HG02763 (cell line): ENCODE measurements at regions not wholly inside any gene's neighbourhood (a gene's known extent, or its start where the extent isn't known, plus 50 kb on each side); places are given as distances from the start of the nearest gene placed in this dataset.
"Not testable (repeated sequence)": the region's sequence is repeated elsewhere in the genome, so short reads cannot be mapped to it uniquely, and the experiment has no call there.

Experiments used
- ATAC-seq: cut with Tn5 transposase; IDR thresholded peaks from one replicate; pipeline ENCODE4 v1.9.1; 2021; ENCODE audit warnings: mild to moderate bottlenecking, moderate library complexity; ENCODE audit not compliant: unreplicated experiment

DNA sequence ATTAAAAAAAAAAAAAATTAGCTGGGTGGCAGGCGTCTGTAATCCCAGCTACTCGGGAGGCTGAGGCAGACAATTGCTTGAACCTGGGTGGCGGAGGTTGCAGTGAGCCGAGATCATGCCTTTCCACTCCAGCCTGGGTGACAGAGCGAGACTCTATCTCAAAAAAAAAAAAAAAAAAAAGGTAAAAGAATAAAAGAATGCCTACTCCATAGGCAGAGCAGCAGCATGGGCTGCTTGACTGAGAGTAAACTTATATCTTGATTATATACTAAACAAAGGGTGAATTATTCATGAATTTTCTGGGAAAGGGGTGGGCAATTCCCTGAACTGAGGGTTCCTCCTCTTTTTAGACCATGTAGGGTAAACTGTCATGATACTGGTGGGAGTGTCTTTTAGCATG, 254.4 kb upstream of the RGMA start:
- ATAC-seq: not testable (repeated sequence)

DNA sequence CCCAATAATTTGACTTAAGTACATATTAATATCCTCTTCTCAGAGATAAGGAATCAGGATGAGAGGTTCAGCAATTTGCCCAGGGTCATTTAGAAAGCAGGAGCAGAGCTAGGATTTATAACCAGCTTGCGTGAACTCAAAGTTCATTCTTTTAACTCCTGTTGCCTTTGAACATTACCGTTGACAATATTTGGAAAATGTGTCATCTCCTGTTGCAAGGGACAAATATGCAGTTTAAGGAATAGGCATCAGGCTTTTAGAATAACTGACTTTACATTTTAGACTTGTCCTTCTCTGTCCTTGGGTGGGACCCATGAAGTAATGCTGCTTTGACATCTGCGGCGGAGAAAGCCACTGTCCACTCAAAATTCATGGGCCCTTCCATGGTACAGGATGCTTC, 252.2 kb upstream of the RGMA start:
- no peak for ATAC-seq

DNA sequence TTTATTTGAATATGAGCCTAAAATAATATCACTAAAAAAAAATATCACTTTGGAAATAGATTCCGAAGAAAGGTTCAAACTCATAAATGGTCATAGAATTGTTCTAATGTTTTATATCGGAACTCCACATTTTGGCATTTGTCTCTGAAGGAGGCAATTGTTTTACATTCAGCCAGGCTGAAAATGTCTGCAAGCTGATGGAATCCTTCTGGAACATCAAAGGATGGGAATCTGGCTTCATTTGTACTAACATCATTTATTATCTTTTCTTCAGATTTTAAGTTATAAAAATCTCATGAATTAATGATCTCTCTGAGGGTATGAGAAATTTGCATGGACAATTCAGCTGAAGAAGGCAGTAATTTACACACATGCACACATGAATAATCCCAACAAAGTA, 251.4 kb upstream of the RGMA start:
- ATAC-seq: no peak

DNA sequence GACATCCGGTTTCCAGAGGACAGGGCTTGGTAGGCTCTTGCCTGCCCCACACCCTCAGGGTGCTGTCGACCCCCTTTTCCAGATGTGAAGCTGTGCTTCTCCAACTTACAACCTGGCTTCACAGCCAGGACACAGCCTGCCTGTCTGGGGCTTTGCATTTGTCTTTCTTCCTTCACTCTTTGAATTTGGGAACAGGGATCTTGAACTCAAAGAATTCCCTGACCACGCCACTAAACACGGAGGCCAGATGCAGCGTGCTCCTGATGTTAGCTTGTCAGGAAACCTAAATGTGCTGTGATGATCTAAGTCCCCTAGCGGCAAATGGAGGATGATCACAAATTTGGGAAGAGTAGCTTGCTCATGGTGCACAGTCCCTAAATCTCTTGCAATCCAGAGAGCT, 244.8 kb upstream of the RGMA start:
- ATAC-seq: no peak

DNA sequence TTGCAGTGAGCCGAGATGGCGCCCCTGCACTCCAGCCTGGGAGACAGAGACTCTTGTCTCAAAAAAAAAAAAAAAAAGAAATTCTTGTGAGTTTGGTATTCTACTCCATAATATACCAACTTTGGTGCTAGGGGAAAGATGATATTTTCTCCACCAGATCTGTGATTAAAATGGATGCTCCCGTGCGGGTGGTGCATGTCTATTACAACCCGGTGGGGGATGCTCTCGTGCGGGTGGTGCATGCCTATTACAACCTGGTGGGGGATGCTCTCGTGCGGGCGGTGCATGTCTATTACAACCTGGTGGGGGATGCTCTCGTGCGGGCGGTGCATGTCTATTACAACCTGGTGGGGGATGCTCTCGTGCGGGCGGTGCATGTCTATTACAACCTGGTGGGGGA, 244.1 kb upstream of the RGMA start:
- ATAC-seq: not testable (repeated sequence)

DNA sequence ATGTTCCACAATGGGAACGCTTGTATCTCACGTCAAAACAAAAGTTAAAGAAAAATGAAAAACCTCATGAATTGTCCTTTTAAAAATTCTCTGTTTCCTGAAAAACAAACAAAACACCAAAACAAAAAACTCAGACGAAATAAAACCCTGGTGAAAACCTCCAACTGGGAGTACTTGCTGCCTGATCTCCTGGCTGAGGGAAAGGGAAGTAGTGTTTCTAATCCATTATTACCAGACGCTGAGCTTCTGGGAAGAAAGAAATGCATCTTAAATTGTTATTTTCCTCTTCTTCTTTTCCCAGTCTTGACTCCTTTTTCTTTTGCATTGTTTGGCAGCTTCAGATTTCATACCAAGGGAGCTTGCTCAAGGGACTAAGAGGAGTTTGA, 243.2 kb upstream of the RGMA start:
- no peak for ATAC-seq

DNA sequence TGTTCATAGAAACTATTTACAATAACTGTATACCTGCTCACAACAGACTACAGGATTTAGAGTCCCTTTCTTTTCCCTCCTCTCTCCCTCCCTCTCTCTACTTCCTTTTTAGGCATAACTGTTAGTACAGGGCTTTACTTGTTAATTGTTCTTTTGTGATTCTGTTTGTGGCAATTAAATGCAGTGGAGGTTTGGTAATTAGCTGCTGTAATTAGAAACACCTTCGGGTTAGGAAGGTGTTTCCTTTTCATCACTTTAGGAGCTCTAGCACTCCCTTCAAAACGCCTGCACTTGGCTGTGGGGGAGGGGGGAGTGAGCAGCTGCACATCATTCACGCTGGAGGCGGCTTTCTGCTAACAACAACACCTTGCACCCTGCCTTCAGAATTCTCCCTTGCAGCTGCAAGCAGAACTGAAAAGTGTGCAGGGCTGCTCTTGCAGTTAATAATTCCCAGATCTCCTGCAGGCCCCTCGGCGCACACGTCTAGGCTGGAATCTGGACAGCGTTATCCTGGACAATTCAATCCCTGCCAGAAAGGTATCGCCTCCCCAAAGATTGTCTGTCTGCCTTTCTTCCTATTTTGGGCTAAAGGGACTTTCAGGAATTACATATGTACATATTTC, 242.6 kb upstream of the RGMA start:
- ATAC-seq: no peak

DNA sequence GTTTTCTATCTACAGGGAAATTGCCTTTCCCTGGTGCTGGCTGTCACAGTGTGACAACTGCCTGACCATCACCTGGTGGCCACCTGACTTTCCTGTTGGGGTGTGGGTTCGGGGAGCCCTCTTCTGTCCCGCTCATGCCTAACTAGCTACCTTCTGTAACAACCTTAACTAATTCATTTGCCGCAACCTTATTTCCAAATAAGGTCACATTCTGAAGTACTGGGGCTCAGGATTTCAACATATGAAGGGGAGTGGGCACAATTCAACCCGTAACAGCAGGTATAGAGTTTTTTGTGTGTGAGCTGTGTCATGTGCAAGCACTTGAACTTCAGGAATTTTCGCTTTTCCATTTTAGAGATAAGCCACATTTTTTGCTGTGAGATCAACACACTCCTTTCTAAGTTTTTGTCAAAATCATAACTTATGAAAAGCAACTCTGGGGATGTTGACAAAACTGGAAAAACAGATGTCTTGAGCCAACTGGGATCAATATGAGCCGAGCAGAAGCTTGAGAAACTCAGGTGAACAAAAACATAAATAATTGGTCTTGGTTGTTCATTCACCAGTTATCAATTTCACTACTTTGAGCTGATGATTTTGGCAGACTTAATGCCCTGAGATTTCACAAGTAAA, 242.0 kb upstream of the RGMA start:
- ATAC-seq: no peak

DNA sequence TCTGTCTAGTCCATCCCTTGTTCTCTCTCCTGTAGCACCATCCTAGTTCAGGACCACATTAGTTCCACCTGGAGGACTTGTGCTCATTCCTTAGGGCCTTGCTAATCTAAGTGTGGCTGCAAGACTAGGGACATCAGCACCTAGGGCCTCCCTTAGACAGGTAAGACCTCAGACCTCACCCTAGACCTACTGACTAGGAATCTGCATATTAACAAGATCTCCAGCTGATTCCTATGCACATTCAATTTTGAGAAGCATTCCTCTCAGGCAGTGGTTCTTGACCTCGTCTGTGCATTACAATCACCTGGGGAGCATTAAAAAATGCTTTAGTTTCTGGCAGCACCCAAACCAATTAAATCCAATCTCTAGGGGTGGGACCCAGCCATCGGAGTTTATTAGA, 238.4 kb upstream of the RGMA start:
- no peak for ATAC-seq

DNA sequence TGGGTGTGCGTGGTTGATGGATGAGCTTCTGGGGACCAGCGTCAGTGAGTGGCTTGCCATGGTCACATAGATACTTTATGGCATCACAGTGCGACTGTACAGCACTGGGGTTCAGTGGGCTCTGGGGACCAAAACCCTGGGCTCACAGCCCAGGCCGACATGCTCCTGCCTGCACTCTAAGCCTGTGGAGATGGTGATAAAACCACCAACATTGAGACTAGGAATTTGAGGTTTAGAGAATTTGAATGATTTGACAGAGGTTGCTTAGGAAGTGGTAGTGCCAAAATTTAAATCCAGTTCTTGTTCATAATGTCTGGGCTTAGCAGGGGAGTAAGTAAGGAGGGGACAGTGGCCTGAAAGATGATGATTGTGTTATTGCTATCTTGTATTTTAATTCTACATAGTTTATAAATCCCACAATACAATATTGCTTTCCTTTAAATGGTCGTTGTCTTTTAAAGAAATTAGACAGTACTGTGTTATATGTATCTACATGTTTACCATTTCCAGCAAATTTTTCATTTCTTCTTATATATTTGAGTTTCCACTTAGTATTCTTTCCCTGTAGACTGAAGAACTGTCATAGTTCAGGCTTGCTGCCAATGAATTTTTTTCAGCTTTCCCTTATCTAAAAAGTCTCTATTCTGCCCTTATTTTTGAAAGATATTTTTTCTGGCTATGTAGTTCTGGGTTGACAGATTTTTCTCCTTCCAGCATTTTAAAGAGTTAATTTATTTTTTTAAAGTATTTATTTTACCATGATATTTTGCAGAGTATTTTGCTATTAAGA, 235.4 kb upstream of the RGMA start:
- no peak for ATAC-seq

DNA sequence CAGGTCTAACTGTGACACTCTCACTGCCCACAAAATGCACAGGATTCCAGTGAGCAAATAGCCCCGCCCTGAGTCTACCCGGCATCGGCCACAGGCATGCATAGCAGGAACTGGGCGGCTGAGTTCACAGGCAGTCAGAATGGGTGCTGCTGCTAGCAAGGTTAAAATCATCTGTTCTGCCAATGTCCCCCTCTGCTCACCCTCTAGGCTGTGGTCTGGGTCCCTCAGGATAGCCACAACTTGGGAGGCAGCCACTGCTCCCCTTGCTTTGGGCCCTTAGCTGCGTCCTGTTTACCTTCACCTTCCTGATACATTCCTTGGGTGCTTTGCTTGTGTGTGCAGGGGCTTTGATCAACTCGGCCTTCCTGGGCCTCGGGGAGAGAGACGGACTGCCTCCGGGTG, 232.9 kb upstream of the RGMA start:
- no peak for ATAC-seq

DNA sequence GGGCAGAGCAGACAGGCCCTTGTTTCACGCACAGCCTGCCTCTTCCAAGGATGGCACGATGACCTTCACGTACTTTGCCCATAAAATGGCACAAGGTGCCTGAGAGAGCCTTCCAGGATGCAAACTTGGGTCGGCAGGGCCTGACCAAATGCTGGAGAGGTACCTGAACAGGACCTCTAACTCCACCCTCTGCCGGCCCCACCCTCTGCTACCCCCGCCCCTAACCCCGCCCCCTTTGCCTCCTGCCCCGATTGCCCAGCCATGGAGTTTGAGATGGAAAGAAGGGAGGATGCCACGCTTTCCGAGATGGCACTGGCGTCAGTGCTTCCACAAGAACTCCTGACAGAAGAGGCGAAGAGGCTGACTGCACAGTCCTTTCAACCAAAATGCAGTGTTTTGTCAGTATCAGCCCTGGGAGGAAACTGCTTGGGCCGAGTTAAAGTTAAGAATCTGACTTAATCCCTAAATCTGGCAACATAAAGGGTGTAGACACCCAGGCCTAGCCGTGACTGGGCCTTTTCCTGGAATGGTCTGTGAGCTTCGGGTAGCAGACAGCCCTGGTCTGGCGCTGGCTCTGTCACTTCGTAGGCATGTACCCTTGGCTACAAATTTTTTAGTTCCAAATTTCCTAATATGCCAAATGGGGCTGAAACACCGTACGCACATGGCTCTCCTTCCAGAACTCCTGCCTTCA, 230.3 kb upstream of the RGMA start:
- no peak for ATAC-seq

DNA sequence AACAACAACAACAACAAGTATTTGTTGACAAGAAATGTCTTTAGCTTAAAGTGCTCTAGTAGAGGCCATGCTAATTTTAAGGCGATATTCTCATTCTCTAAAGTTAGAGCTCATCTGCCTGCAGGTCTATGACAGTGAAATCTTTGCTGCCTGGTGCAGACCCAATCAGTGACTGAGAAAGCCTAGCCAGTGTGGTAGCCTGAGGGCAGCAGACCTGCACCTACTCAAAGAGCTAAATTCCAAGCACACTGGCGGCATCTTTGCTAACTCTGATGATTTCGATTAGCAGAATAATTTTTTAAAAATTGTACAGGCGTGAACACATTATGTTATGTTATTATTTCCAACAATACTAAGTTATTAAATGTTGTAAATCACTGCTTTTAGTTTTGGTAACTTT, 228.8 kb upstream of the RGMA start:
- ATAC-seq: no peak

DNA sequence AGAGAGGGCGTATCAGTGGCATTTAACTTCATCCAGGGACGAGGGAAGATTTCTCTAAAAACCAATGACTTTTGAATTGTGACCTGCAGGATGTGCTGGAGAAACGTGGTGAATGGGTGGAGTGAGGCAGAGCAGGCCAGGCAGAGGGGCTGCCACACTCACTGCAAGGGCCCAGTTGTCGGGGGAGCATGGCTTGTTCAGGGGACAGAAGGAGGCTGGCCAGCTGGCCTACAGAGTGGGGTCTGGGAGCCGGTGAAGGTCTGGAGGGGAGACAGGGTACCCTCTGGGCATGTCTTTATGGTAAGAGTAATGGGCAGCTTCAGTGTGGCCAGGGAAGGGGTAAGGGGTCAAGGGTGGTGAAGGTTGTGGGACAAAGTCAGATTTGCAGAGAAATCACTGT, 225.2 kb upstream of the RGMA start:
- ATAC-seq: no peak

DNA sequence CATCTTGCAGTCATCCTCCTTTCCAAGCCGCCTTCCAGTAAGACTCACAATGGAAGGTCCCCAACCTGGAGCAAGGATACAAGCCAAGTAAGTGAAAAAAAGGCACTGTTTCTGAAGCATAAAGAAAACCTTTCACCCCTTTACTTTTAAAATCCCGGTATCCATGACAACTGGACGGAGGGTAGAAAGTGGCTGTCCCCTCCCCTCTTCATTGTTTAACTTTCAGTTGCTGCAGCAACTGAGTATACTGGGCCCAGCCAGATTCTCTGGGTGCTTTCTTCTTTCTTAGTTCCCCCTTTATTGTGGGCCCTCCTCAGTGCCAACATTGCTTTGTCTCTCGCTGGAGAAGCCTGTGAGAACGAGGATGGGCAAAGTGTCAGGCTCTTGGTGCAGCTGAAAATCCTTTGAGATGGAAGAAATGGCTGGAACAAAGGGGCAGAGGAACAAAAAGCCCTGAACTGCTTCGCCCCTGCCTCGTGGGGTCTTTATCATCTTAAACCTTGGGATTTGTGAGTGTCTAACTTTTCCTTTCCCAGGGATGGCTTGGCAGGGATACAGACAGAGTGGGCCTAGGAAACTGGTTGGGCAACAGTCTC, 224.0 kb upstream of the RGMA start:
- no peak for ATAC-seq

DNA sequence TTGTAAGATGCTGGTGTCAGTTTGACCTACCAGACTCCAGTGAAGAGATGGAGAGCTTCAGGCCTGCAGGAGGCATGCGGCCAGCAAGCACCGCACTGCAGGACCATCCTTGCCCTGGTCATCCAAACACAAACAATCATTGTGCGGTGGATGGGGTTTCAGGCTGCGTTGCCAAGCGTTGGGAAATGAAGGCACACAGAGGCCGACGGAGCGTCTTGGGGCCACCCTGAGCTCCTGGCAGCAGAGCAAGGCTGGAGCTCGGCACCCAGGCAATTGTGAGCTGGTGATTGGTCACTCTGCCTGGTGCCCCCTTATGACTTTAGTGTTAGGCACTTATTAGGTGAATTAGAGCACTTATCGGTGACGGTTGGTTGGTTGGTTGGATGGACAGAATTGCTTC, 222.6 kb upstream of the RGMA start:
- no peak for ATAC-seq

DNA sequence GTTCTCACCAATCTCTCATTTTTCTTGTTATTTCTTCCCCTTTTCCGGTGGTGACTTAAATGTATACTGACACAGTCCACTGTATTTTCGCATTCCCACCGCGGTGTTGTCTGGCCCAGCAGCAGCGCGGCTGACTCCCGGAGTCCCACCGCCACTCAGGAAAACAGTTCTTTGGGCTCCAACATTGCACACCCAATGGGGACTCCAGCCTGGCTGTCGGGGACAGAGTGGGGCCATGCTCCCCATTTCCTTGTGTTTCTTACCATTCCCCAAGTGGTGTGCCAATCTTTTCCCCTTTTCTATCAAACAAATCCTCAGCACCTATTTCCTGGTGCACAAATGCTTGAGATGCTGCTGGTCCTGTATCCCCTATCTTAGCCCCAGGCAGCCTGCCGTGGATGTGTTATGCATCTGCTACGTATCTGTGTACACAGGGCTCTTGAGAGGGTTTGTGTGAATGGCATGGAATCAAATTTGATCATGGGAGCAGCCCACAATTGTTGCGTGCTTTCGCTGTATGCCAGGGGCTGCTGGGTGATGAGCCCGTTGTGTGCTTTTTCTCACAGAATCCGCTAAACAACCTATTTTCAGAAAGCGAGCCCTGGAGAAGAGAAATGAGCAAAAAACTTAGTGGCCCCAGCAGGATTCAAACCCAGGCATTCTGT, 219.1 kb upstream of the RGMA start:
- ATAC-seq: no peak

DNA sequence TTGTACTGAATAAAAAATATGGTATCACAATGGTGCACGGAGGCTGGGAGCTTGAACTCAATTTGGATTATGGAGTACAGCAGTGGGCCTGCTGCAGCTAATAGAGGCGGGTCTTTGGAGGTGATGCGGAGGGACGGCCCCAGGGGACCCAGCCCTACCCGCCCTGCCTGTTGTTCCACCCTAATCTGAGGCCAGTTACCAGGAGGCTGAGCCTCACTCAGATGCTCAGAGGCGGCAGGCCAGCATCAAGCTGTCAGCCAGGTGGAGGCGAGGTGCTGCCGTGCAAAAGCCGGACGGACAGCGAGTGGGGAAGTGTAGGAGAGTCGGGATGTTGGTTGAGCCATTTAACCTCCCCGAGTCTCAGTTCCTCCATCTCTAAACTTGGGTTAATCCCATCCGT, 218.5 kb upstream of the RGMA start:
- no peak for ATAC-seq

DNA sequence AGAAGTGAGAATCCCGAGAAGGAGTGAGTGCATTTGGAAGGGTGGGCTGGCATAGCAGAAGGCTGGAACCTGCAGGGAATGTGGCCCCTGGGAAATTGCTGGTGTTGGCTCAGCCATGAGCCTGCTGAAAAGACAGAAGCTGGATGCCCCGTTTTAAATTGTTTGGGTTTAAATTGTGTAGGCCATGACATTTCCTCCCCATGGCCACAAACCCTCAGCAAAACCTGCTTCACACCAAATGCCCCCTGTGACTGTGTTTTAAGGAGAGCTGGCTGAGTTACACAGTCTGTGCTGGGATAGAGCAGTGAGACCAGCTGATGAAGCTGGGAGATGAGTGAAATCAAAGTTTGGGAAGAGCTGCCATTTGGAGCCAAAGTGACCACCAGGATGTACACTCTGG, 216.3 kb upstream of the RGMA start:
- no peak for ATAC-seq

DNA sequence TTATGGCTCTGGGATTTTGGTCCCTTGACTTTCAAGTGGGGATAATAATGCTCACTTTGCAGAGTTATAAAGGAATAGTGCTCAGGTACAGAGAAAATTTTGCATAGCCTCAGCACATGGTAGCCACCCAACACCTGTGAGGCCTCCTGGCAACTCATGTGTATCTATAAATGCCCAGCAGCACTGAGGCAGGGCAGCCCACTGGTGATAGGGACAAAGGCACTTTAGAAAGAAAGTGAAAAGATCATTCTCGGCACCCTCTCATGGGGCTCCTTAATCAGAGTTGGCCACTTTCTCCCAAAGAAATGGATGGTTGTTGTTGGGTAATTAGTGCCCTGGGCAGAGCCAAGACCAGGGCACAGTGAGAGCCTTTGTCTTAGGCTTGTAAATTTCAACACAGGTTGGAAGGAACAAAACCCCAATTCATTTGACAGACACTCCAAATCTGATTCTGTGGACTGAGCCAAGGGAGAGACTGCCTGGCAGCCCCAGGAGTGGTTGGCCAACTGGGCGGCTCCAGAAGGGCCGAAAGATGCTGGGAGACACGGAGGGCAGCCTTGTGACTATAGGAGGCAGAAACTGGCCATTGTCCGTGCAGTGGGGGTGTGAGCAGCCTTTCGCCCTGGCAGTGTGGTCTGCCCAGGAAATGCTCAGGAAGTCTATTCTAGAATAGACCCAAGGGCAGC, 213.2 kb upstream of the RGMA start:
- no peak for ATAC-seq
